PC-9 (cell line): ENCODE measurements at regions not wholly inside any gene's neighbourhood (a gene's known extent, or its start where the extent isn't known, plus 50 kb on each side); places are given as distances from the start of the nearest gene placed in this dataset.

Experiments
- BruUV-seq: library from RNA; stranded (reverse); fragments of 400-500 nt; replicated peaks from 2 replicates; lab custom pipeline; 2021; lab: Mats Ljungman, UMichigan
- CTCF ChIA-PET: fragments of 300-600 bp; sonication (Branson Sonifier 250); formaldehyde crosslinking; loops from one replicate; lab custom pipeline; 2022; ENCODE audit warnings: antibody characterized with exemption; lab: Charles Lee
- POLR2A ChIA-PET: fragments of 300-600 bp; sonication (Branson Sonifier 250); formaldehyde crosslinking; loops from one replicate; lab custom pipeline; 2022; ENCODE audit warnings: antibody characterized with exemption; ENCODE audit not compliant: unreplicated experiment; lab: Charles Lee
- DNase-seq, 2 experiments: peaks; one replicate each; pipeline versions ENCODE4 v3.0.0 to v3.0.0-alpha.2; 2015 to 2022; ENCODE audit warnings: mixed read lengths in 1 of 2
- H2AFZ ChIP-seq: fragments of 200-600 bp; sonication (generic); 2 replicates; pipeline ENCODE4 v1.8.1; 2017; ENCODE audit warnings: antibody characterized with exemption
- H3F3A ChIP-seq: fragments of 200-600 bp; sonication (generic); 2 replicates; pipeline ENCODE4 v1.8.1; 2017; ENCODE audit warnings: antibody characterized with exemption, mild to moderate bottlenecking, low read depth; ENCODE audit not compliant: insufficient read depth
- H3K27ac ChIP-seq: fragments of 200-600 bp; sonication (generic); 2 replicates; pipeline ENCODE4 v1.6.1; 2016; ENCODE audit warnings: mixed run types
- H3K27me3 ChIP-seq: fragments of 200-600 bp; sonication (generic); 2 replicates; pipeline ENCODE4 v1.6.1; 2016; ENCODE audit warnings: low read depth, mixed run types; ENCODE audit not compliant: insufficient read depth
- H3K36me3 ChIP-seq: fragments of 200-600 bp; sonication (generic); 2 replicates; pipeline ENCODE4 v1.6.1; 2016; ENCODE audit warnings: low read depth, mixed run types
- H3K4me1 ChIP-seq: fragments of 200-600 bp; sonication (generic); replicated peaks from 2 replicates; pipeline ENCODE4 v1.6.1; 2016; ENCODE audit warnings: mixed run types; ENCODE audit not compliant: insufficient read depth
- H3K4me2 ChIP-seq: fragments of 200-600 bp; sonication (generic); 2 replicates; pipeline ENCODE4 v1.6.1; 2017; ENCODE audit warnings: mixed run types
- H3K4me3 ChIP-seq: fragments of 200-600 bp; sonication (generic); 2 replicates; pipeline ENCODE4 v1.6.1; 2016; ENCODE audit warnings: mixed run types
- H3K79me2 ChIP-seq: fragments of 200-600 bp; sonication (generic); 2 replicates; pipeline ENCODE4 v1.6.1; 2017; ENCODE audit warnings: low read depth, mixed run types
- H3K9me2 ChIP-seq: fragments of 200-600 bp; sonication (generic); 2 replicates; pipeline ENCODE4 v1.8.1; 2017; ENCODE audit warnings: mild to moderate bottlenecking; ENCODE audit not compliant: insufficient read depth
- H3K9me3 ChIP-seq: fragments of 200-600 bp; sonication (generic); 2 replicates; pipeline ENCODE4 v1.8.1; 2016; ENCODE audit warnings: low read depth; ENCODE audit not compliant: insufficient read depth
- H4K20me1 ChIP-seq: fragments of 200-600 bp; sonication (generic); 2 replicates; pipeline ENCODE4 v1.8.1; 2017; ENCODE audit not compliant: insufficient read depth
- CTCF ChIP-seq: fragments of 200-600 bp; sonication (generic); conservative IDR thresholded peaks from 2 replicates; pipeline ENCODE4 v1.6.1; 2017; ENCODE audit warnings: mixed run types, antibody characterized with exemption, mild to moderate bottlenecking, moderate library complexity
- EZH2 ChIP-seq: fragments of 200-600 bp; sonication (generic); IDR thresholded peaks from 2 replicates; pipeline ENCODE4 v1.8.0; 2017; ENCODE audit warnings: antibody characterized with exemption, low read depth
- intact Hi-C: fragments of 100-400 bp; cut with micrococcal nuclease; formaldehyde crosslinking; loops from one replicate; pipeline ENCODE4 v1.10.0; 2022; ENCODE audit not compliant: unreplicated experiment

DNA sequence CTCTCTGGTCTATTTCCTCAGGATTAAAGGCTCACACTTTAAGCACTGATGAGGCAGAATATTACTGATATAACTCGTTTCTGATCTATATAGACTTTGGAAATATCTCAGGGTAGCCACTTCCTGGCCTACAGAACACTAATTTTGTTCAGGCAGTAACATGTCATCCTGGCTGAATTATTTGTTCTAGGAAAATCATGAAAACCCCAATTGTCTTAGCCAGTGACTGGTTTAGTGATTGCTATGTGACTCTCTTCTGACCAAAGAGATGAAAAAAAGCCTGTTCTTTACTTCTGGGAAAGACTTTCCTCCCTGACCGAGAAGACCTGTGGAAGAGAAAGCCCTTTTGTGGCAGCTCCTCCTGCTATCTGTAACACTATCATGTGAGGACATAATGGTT lies 453.7 kb downstream of the SETD4 start:
- Histone ChIP-seq H3F3A (no peaks in the 10 kb centered on the region), H3K27ac (no peak overlapping the region), H4K20me1 (no peaks in the 10 kb centered on the region), H3K27me3 (no peaks in the 10 kb centered on the region), H3K4me2 (no peak overlapping the region), H3K9me3 (no peaks in the 10 kb centered on the region), H3K4me1 (no peaks in the 10 kb centered on the region), H3K36me3 (no peaks in the 10 kb centered on the region), H3K9me2 (no peaks in the 10 kb centered on the region), H2AFZ (no peak overlapping the region), H3K4me3 (no peak overlapping the region), H3K79me2 (no peaks in the 10 kb centered on the region)
- BruUV-seq, result no TSS peak
- TF ChIP-seq CTCF (no peak), EZH2 (no peak)
- ChIA-PET CTCF (no interaction called here), POLR2A (no interaction called here)
- intact Hi-C loops, result no loop called here
- no peak for DNase-seq

- no peak for DNase-seq
- H3K79me2 ChIP-seq, result no peaks in the 10 kb centered on the region
- no peaks in the 10 kb centered on the region for H3K9me2 ChIP-seq
- H3K9me3 ChIP-seq, result no peaks in the 10 kb centered on the region
- no peak overlapping the region for H3K4me3 ChIP-seq
- no peak overlapping the region for H3K4me2 ChIP-seq
- no peak for TF ChIP-seq EZH2
- TF ChIP-seq CTCF, result no peak
- no peak overlapping the region for H2AFZ ChIP-seq
- ChIA-PET POLR2A (no interaction called here), CTCF (no interaction called here)
- H3K4me1 ChIP-seq, result no peaks in the 10 kb centered on the region
- intact Hi-C loops, result no loop called here
- no peaks in the 10 kb centered on the region for H4K20me1 ChIP-seq
- no peaks in the 10 kb centered on the region for H3K27me3 ChIP-seq
- H3K36me3 ChIP-seq, result no peaks in the 10 kb centered on the region
- H3K27ac ChIP-seq, result no peak overlapping the region
- H3F3A ChIP-seq, result no peaks in the 10 kb centered on the region
- BruUV-seq, result no TSS peak
These were observed 454.2 kb downstream of the SETD4 start for GRCh38 chr21:35606146-35606545.

DNA sequence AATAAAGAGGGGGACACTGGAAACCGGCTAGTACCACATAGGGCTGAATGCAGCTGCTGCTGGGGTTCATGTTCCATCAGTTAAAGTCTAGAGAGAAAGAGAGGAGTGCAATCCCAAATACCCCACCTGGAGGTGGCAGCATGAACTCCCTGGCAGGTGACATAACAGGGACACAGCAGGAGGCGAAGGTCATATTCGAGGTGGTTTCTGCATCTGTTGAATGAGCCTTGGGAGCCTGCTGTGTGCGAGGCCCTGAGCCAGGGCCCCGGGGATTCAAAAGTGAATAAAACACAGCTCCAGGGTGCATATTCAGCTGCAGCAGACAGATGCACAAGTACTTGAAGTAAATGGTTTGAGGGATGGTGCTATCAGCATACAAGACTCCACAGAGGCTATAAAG lies 456.8 kb downstream of the SETD4 start:
- BruUV-seq, result no TSS peak
- no peaks in the 10 kb centered on the region for H3K9me2 ChIP-seq
- H3K4me3 ChIP-seq, result no peak overlapping the region
- no peak overlapping the region for H3K4me2 ChIP-seq
- H2AFZ ChIP-seq, result no peak overlapping the region
- H3K79me2 ChIP-seq, result no peaks in the 10 kb centered on the region
- ChIA-PET CTCF (no interaction called here), POLR2A (no interaction called here)
- TF ChIP-seq CTCF, result no peak; the same call in 1 of the 2 replicates
- no peaks in the 10 kb centered on the region for H3K36me3 ChIP-seq
- H3F3A ChIP-seq, result no peaks in the 10 kb centered on the region
- intact Hi-C loops, result no loop called here
- no peaks in the 10 kb centered on the region for H3K9me3 ChIP-seq
- H3K27ac ChIP-seq, result no peak overlapping the region
- no peaks in the 10 kb centered on the region for H3K27me3 ChIP-seq
- H4K20me1 ChIP-seq, result no peaks in the 10 kb centered on the region
- H3K4me1 ChIP-seq, result no peaks in the 10 kb centered on the region
- no peak for DNase-seq
